D721Med (cell line): ENCODE measurements at regions not wholly inside any gene's neighbourhood (a gene's known extent, or its start where the extent isn't known, plus 50 kb on each side); places are given as distances from the start of the nearest gene placed in this dataset.
"Not testable (repeated sequence)": the region's sequence is repeated elsewhere in the genome, so short reads cannot be mapped to it uniquely, and the experiment has no call there.

ENCODE experiments used
- DNase-seq: peaks from one replicate; pipeline ENCODE4 v3.0.0; 2011; ENCODE audit warnings: low spot score; ENCODE audit not compliant: insufficient read length
- FAIRE-seq: peaks from 2 replicates; lab custom pipeline; 2011; peaks lifted over from hg19 to GRCh38; lab: Jason Lieb, UNC
- TF ChIP-seq, protein P1 (sequence below): IDR thresholded peaks from 2 replicates; pipeline ENCODE4 v1.5.1; 2012; ENCODE audit warnings: mild to moderate bottlenecking, control low read depth; ENCODE audit not compliant: insufficient read depth; ENCODE audit errors: missing control alignments

DNA sequence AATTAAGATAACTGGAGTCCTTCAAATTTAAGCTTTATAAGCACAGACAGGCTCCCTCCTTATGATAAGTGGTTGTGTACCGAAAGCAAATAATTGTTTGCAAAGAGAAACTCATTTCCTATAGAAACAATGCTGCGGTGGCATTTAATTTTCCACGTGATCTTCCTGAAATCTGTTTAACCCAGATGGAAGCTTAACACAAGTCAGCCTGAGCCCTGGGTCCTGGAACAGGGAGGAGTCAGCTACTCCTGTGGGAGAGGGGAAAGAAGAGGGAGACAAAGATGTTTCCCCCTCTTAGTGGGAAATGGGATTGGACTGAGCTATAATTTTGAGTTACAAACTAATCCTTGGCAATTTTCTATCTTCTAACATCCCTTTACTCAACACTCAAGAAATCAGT lies 136.5 kb downstream of the ELOVL4 start:
- DNase-seq = no peak
- TF ChIP-seq, protein P1, sequence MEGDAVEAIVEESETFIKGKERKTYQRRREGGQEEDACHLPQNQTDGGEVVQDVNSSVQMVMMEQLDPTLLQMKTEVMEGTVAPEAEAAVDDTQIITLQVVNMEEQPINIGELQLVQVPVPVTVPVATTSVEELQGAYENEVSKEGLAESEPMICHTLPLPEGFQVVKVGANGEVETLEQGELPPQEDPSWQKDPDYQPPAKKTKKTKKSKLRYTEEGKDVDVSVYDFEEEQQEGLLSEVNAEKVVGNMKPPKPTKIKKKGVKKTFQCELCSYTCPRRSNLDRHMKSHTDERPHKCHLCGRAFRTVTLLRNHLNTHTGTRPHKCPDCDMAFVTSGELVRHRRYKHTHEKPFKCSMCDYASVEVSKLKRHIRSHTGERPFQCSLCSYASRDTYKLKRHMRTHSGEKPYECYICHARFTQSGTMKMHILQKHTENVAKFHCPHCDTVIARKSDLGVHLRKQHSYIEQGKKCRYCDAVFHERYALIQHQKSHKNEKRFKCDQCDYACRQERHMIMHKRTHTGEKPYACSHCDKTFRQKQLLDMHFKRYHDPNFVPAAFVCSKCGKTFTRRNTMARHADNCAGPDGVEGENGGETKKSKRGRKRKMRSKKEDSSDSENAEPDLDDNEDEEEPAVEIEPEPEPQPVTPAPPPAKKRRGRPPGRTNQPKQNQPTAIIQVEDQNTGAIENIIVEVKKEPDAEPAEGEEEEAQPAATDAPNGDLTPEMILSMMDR = no peak
- peak; percentile 67 for FAIRE-seq

DNA sequence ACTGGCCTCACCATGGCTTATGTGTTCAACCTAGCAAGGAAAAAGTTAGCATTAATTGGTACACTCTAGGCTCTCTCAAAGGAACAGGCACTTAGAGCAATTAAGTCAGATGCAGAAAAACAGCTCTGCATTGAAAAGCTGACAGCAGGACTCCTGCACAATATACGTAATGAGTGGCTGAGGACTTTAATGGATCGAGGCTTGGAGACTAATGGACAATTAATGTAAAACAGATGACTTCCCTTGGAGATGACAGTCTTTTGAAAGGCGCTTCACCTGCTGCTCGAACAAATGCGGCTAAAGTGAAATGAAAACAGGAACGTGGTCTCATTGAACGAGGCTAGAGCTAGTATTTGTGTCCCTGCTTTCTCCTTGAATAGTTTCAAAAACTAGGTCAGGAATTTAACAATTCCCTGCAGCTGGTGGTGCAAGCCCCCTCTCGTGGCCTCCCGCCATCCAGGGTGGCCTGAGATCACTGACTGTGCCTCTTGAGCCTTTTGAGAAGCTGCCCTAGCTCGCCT lies 137.1 kb downstream of the ELOVL4 start:
- TF ChIP-seq, protein P1 = no peak
- DNase-seq (no peak), FAIRE-seq (no peak)

DNA sequence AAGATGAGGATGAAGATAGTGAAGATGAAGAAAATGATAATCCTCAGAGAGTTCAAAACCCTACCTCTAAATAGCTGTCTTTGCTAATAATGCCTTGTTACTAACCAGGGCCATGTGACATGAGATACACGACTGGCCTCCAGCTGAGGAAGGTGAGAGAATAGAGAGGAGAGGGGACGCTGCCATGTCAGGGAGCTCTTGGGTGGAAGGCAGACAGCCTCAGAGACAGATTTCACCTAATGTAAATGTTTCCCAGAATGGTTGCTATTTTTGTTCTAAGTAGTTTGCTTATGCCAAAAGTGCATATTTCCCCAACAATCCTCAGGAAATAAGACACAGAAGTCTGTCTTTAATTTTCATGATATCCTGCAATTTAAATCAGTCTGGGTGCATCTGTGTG lies 138.4 kb downstream of the ELOVL4 start:
- TF ChIP-seq, protein P1 = no peak
- no peak for FAIRE-seq

DNA sequence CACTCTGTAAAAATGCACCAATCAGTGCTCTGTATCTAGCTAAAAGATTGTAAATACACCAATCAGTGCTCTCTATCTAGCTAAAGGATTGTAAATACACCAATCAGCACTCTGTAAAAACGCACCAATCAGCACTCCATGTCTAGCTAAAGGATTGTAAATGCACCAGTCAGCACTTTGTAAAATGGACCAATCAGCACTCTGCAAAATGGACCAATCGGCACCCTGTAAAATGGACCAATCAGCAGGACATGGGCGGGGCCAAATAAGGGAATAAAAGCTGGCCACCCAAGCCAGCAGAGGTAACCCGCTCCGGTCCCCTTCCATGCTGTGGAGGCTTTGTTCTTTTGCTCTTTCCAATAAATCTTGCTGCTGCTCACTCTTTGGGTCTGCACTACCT lies 140.7 kb downstream of the ELOVL4 start:
- FAIRE-seq, DNase-seq: not testable (repeated sequence)

More for the DNA sequence above, 138.4 kb downstream of the ELOVL4 start:
- DNase-seq = no peak

DNA sequence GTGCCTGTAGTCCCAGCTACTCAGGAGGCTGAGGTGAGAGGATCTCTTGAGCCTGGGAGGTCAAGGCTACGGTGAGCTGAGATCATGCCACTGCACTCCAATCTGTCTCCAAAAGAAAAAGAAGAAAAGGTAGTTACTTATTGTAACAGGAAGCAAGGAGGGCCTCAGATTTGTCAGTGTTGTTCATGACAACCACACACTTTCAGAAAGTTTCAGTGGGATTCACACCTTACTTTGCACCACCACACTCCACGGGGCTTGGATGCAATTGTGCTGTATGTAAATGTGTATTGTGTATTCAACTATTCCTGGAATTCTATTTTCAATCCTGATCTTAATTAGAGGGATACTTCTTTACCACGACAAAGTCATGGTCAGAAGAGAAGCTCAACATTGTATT lies 142.6 kb downstream of the ELOVL4 start:
- TF ChIP-seq, protein P1 = no peak
- no peak for FAIRE-seq
- DNase-seq = no peak

DNA sequence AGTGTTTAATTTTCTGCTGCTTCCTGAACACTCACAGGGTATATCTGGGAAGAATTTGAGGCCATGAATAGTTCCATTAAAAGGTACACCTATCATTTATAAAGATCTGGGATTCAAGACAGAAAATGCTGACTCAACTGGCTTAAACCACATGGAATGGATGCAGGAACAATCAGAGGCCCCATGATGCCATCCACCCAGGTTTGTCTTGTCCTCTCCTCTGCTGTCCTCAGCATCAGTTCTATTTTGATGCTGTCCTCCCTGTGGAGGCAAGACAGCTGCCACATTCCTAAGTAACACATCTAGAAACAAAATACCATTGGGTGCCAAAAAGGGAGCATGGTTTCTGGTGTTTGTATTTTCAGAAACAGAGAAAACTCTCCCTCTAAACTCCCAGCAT lies 143.4 kb downstream of the ELOVL4 start:
- FAIRE-seq = no peak
- TF ChIP-seq, protein P1 = no peak
- no peak for DNase-seq

DNA sequence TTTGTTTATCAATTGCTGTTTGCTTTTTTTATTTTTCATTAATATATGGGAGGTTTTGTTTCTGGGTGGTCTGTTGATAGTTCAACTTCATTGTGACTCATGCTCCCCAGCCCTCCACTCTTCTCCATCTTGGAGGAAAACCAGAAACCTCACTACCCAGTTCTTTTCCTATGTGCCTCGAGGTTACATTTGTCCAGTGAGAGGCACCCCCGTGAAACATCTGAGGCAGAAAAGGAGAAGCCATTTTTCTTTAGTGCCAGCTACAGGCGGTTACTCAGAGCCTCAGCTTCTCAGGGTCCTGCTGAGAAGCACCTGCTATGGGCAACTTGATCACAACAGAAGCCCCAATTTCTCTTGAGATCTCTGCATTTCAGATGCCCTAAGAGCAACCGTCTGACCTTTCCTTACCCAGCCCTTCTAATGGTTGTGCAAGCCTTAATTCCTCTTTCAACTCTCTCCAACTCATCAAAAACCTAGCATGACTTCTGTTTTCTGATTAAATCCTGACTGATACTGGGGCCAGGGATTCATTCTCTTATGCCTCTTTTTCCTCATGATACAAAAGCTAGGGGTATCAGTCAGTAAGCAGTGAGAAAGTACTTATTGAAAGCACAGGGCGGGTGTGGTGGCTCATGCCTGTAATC lies 144.6 kb downstream of the ELOVL4 start:
- TF ChIP-seq, protein P1 = no peak
- FAIRE-seq (no peak), DNase-seq (no peak)
